ENCODE measurements at regions not wholly inside any gene's neighbourhood (a gene's known extent, or its start where the extent isn't known, plus 50 kb on each side); places are given as distances from the start of the nearest gene placed in this dataset.

GRCh38 chr18:45169610-45170009 lies 445.7 kb upstream of the SLC14A2 start:
- POLR2A ChIA-PET, result no interaction called here
- H4K20me1 ChIP-seq (replicated peaks; ENCODE audit: control insufficient read depth, extremely low read depth, insufficient read depth, low read length), result no peaks in the 10 kb centered on the region
- TF ChIP-seq POLR2AphosphoS5 (IDR thresholded peaks at IDR 0.05; ENCODE audit: insufficient read depth, low read depth, low read length) (no peak), MYC (IDR thresholded peaks at IDR 0.05; ENCODE audit: low read depth, low read length) (no peak), GATA2 (IDR thresholded peaks at IDR 0.05; ENCODE audit: insufficient read depth, insufficient read length, low read depth, low read length) (no peak), MAX (IDR thresholded peaks at IDR 0.05; ENCODE audit: insufficient read depth, insufficient read length) (no peak), CTCF (IDR thresholded peaks at IDR 0.05; ENCODE audit: extremely low read depth in 1 of 2, insufficient read depth in 1 of 2, low read depth in 1 of 2, low read length in 2 of 2) (no peak), POLR2A (IDR thresholded peaks at IDR 0.05; ENCODE audit: low read depth, low read length) (no peak), EZH2 (IDR thresholded peaks at IDR 0.05; ENCODE audit: borderline replicate concordance, low read depth, low read length, severe bottlenecking) (no peak), FOS (IDR thresholded peaks at IDR 0.05; ENCODE audit: borderline replicate concordance, insufficient read depth, low read length) (no peak), JUN (IDR thresholded peaks at IDR 0.05; ENCODE audit: borderline replicate concordance, insufficient read depth, insufficient read length, low read depth) (no peak)
- no peak overlapping the region for H2AFZ ChIP-seq (ENCODE audit: low read depth, low read length)
- no peak overlapping the region for H3K4me2 ChIP-seq (ENCODE audit: insufficient read depth, low read length)
- H3K4me1 ChIP-seq (ENCODE audit: control insufficient read depth, extremely low read depth, insufficient read depth, low read length), result no peaks in the 10 kb centered on the region
- CTCF ChIA-PET, result no interaction called here
- H3K36me3 ChIP-seq (ENCODE audit: control insufficient read depth in 2 of 2, extremely low read depth in 1 of 2, insufficient read depth in 2 of 2, low read length in 2 of 2), result no peaks in the 10 kb centered on the region
- DNase-seq (ENCODE audit: low read depth, low spot score) (no peak), FAIRE-seq (no peak)
- intact Hi-C loops (cut with micrococcal nuclease) (no loop called here), dilution Hi-C loops (cut with MboI; ENCODE audit: extremely low pct_ligation_motif_present, low sequenced_read_pairs) (no loop called here)
- H3K27me3 ChIP-seq (ENCODE audit: control insufficient read depth in 2 of 2, insufficient read depth in 2 of 2, low read length in 2 of 2), result no peaks in the 10 kb centered on the region
- no peaks in the 10 kb centered on the region for H3K79me2 ChIP-seq (ENCODE audit: control insufficient read depth, insufficient read depth, low read length)
- no peak overlapping the region for H3K27ac ChIP-seq (ENCODE audit: insufficient read depth, low read depth, low read length)
- no TSS peak for BruUV-seq (replicated peaks)
- H3K9me1 ChIP-seq (replicated peaks; ENCODE audit: control insufficient read depth, extremely low read depth, insufficient read depth, low read length), result no peaks in the 10 kb centered on the region
- H3K9ac ChIP-seq (replicated peaks; ENCODE audit: extremely low read depth, insufficient read depth, low read length), result no peak overlapping the region
- no peak overlapping the region for H3K4me3 ChIP-seq (replicated peaks in 1 of 3; ENCODE audit: insufficient read depth in 1 of 3, low read depth in 1 of 3, low read length in 3 of 3)
- no peaks in the 10 kb centered on the region for H3K9me3 ChIP-seq (replicated peaks; ENCODE audit: control insufficient read depth, insufficient read depth, low read length)

Data from endothelial cell of umbilical vein (primary cell).